COR-L47 (cell line): ENCODE measurements at regions not wholly inside any gene's neighbourhood (a gene's known extent, or its start where the extent isn't known, plus 50 kb on each side); places are given as distances from the start of the nearest gene placed in this dataset.
"Not testable (repeated sequence)": the region's sequence is repeated elsewhere in the genome, so short reads cannot be mapped to it uniquely, and the experiment has no call there.

Experiments
- DNase-seq: peaks from one replicate; lab custom pipeline; 2025; lab: John Stamatoyannopoulos, UW

DNA sequence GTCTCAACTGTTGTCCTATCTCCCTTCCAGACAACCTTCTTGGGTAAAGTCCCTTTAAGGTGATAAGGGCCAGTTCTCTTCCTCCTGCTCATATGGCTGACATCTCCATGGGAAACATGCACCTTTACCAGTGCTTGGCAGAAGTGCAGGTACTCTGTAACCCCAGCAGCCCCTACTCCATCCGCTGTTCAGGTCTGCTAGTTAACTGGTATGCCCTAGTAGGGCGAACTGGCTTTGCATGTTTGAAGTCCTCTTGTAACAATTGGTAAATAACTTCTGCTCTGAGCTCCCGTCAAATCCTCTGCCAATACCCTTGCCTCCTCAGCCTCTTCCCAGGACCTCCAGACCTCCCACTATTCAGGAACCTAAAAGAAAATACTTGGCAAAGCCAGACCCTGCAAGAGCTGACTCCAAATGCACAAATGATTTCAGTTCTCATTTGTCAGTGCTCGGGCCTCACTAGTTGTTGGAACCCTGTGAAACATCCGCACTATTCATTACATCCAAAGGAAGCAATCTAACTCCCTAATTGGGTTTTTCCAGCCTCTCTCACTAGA lies 703.7 kb downstream of the MAFB start:
- DNase-seq, result no peak

DNA sequence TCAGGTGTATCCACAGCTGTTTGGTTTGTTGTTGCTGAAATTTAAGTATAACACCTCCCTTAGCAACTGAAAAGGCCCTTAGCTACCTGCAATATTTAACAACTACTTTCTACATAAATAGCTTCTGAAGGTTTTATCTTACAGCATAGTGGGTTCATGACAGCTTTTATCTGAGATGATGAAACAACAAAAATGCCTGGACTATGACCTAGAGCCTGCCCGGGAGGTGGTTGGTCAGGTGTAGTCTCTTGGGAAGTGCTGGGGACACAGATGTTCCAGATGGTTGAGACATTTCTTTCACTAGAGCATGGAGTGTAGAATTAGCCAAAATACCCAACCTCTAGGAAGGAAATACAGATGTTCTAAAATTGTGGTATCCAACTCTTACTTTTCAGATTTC lies 705.4 kb downstream of the MAFB start:
- DNase-seq, result no peak

DNA sequence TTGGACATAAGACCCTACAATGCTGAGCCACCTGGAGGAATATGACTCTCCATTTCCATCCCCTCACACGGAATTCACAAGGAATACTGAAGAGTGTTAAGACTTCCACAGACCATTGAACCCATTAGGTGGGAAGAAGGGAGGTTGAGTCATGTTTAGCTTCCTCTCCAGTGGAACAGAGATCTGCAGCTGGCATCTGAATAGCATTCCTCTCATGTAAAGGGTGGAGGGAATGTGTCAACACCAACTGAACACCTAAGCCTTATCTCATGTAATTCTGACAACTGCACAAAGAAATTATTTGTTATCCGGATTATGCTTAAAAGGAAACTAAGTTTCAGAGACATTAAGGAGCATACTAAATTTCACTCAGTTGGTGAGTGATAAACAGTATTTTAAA lies 705.9 kb downstream of the MAFB start:
- DNase-seq, result no peak

DNA sequence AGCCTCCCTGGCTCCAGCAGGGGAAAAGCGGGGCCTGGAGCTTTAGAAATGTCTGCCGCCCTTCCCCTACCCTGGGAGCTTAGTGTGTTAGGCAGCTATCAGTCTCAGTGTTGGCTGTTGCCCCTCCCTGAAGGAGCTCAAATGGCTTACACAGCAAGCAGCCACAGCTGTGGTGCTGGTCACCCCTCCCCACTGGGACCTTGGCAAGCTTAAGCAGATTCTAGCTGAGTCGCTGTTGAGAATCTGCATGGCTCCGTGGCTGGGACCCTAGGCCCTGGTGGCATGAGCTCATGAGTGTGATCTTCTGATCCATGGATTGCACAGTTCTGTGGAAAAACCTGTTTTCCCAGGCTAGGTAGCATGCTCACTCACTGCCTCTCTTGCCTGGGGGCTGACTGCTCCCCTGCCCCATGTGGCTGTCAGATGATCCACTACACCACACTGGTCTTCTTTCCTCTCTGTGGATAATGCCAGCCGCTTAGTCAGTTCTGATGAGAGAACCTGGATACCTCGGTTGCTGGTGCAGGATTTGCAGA lies 714.0 kb downstream of the MAFB start:
- no peak for DNase-seq

DNA sequence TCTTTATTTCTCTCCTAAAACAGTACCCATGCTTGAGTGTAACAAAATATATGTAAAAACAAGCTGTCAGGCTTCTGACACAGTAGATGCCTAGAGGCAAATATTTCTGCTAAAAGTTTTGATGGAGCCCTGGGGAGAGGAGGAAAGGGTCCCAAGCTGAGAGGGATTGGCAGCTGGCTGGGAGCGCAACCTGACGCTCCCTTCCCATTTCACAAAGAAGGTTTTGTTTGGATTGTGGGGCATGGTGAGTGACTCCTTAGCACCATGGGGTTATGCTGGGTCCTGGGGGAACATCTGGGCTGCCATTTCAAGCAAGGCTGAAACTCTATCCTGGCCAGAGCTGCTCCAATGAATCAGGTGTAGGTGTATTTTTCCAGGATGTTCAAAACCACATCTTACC lies 720.5 kb downstream of the MAFB start:
- no peak for DNase-seq

DNA sequence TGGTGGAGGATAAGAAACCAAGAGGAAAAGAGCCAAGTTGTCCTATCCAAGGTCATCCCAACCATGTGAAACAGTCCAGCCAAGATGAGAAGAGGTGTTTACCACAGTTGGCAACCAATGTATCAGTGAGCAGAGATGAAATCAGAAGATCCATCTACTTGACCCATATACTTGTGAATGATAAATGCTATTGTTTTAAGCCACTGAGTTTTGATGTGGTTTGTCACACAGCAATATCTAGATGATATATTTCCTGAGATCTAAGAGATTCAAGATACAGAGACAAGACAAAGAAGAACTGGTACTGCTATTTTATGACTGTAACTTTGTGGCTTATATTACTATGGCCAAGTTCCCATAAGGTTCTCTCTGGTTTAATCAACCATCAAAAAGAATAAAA lies 721.2 kb downstream of the MAFB start:
- DNase-seq, result no peak

DNA sequence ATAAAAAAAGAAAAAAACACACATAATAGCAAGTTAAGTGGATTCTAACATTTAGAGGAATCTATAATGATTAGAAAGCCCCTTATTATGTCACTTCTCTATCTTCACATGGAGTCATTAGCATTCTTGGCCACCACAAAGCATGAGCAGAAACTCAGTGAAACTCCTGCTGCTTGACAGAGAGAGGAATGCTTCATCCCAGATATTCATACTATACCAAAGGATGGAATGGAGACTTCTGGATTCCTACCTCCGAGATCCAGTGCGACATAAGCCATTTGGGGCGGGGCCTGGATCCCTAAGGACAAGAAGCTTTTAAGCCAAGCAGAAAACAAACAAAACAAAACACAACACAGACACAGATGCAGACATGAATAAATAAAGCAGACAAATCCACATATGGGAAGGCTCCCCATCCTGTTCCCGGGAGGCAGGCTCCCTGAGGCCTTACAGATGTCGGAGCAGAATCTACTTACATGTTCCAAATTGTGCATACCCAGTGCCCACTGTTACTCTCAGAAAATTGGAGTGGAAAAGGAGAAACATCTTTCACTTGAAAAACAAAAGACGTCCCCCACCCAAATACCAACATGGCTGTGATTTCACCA lies 727.3 kb downstream of the MAFB start:
- no peak for DNase-seq

DNA sequence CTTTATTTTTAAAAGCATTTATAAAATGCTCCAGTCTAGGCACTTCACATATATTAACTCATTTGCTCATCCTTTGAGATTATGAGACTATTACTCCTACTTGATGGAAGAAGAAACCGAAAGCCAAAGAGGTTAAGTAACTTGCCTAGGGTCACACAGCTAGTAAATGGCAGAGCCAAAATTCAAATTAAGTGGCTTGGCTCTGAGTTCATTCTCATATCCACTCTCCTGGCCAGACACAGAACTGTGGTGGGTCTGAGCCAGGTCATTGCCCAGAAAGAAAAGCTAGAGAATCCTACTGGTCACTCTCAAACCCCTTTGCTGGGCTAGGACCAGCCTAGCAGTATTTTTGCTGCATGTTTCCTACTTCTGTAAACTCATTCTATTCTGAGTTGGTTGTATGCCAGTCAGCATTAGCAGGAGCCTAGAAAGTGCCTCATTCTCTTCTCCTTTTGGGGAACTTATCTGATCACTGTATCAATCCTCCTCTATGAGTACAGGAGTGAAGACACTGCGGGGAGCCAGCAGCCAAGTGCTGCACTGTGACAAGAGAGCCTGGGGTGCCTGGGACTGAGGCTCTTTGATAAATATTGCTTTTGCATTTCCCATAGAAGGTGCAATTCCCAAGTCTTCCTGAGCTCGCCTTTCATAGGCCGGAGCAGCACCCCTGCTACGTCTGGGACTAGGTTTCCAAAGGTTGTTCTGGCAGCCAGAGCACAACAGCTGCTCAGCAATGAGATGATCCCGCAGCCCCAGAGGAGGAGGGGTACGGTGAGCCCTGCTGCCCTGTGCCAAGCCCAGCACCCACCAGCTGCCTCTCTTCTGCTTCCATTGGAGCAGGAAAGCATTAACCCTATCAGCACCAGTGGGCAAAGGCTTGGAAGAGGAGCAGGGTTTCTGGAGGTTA lies 728.3 kb downstream of the MAFB start:
- DNase-seq, result no peak

DNA sequence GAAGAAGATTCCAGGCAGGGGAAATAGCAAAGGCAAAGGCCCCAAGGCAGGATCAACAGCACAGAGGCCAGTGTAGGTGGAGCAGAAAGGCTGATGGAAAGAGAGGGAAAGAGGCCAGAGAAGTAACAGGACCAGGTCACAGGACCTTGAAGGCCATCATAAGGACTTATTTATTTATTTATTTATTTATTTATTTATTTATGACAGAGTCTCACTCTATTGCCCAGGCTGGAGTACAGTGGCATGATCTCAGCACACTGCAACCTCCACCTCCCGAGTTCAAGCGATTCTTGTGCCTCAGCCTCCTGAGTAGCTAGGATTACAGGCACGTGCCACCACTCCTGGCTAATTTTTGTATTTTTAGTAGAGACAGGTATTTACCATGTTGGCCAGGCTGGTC lies 731.1 kb downstream of the MAFB start:
- not testable (repeated sequence) for DNase-seq

DNA sequence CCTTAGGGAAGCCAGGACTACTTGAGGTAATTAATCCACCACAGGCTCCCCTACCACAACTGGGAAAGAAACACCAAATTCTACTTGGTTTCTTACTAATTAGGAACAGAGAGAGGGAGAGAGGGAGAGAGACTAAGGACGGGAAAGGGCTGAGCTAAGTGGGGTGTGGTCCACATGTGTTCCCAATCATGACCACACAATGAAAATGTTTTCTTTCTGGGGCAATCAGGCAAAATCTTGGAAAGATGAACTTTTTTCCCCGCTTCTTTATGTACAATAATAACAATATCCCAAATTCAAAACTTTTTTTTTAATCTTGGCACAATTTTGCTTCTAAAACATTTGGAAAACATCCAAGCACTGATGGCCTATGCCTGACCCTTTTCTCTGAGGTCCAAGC lies 734.4 kb downstream of the MAFB start:
- DNase-seq, result no peak

DNA sequence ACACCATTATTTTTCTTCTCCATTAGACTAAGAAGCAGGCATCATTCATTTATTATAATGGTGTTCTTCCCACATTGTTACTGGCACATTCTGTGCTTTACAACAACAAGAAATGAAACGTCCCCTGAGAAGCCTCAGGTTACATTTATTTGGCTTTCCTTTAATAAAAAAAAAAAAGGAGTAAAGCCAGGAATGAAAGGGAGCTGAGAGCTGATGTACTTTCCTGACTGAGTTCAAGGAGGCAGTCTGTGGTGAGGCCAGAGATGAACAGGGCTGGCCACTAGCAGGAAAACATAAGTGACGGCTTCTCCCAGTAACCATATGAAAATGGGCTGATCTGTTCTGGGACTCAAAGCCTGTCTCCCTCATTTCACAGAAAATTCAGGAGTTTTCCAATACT lies 742.1 kb downstream of the MAFB start:
- DNase-seq, result no peak

DNA sequence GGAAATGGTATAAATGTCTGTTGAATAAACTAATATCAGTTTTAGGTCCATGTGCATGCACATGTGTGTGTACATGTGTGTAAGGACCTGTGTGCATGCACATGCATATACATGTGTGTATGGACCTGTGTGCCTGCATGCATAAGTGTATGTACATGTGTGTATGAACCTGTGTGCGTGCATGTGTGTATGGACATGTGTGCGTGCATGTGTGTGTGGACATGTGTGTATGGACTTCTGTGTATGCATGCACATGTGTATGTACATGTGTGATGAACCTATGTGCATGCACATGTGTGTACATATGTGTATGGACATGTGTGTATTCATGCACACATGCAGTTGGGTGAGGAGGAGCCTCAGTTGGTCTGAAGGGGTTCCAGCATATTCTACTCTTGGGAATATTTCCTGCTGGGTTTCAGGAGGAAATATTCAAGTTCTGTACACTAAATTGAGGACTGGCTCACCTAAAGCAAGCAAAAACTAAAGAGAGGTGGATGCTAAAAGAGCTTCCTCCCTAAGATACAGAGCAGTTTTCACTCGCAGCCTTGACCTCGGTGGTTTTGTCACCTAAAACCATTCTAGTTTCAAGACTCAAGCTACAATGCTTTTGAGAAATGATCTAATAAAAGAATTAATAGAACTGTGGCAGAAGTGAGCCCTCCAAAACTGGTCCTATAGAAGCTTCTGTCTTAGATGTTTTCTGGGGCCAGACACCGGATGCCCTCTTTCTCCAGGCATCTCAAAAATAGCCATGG lies 742.8 kb downstream of the MAFB start:
- DNase-seq, result no peak

DNA sequence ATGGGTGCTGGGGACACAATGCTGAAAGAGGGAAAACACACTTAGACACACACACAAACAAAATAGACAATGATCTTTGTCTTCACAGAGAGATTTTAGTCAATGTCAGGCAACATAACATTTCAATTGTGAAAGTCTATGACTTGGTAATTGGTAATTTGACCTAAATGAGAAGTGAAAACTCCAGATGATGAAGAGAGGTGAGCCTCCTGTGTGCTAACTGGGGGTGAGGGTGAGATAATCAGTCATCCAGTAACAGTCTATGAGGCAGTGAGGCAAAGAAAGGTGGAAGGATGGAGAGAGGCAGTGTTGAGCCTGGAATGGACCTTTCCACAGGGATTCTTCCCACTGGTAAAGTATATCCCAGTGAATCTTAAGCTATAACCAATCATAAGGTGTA lies 744.2 kb downstream of the MAFB start:
- no peak for DNase-seq

DNA sequence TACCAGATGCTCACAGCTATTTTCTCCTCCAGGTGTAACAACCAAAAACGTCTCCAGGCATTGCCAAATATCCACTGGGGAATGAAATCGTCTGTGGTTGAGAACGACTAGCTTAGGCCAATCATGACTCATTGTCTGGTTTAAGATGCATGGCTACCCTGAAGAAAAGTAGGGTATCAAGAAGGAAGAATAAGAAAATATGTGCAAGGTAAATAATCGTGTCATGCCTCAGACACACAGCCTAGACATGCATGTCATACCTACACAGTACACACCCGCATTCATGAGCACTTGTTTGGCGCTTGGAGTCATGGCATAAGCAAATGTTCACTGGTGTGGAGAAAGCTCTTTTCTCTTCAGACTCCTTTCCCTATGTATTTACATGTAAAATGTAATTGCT lies 745.7 kb downstream of the MAFB start:
- DNase-seq, result no peak

DNA sequence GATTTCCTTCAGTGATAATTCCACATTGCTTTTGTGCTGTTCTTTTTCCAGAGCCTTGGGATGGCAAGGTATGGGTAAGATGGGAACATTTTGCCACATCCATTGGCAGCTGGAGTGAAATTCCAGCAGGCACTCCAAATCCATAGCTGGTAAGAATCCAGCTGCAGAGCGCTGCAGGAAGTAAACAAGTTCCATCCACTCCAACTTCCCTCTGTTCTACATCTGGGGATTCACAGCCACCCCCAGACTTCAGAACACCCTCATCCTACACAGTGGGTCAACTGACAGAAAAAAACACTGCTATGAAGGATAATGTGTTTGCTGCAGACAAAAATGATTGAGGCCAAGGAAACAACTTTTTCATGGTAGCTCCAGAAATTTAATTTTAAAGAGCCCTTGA lies 747.8 kb downstream of the MAFB start:
- DNase-seq, result no peak

DNA sequence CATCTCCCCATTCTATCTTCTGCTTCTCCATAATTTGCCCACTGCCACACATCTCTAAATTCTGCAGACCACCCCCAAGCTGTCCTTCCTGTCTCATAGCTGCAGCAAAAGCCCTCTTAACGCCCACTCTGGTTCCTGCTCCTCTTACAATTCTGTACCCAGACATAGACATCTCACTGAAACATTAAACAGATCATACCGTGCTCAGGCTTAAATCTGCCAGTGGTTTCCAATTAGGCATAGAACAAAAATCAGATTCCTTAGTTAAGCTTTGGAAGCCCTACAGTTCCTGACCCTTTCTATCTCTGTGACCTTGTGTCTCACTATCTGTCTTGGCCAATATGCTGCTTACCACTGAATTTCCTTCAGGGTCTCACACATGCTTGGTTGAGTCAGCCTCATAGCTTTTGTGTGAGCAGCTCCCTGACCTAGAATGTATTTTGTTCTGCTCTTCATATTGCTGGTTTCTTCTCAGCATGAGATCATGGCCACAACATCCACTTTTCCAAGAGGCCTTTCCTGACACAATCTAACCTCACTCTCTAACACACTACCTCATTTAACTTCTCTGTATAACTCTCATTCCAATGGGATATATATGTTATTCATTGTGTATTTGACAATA lies 749.7 kb downstream of the MAFB start:
- DNase-seq, result no peak

DNA sequence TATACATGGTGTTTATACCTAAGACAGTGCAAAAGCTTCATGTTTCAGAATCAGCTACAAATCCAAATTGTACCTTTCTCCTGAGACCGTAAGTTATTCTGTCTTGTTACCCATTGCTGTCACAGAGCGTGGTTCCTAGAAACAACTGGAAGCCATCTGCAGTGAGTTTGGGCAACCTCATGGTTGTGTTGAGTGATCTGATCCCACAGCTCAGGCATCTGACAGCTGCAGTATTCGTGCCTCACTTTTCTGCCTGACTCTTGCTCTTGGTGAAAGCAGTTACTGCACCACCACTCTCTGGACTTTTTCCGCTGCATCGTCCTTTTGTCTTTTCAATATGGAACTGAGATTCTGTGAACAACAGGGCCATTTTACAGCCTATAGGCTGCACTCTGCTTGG lies 752.6 kb downstream of the MAFB start:
- DNase-seq, result no peak

DNA sequence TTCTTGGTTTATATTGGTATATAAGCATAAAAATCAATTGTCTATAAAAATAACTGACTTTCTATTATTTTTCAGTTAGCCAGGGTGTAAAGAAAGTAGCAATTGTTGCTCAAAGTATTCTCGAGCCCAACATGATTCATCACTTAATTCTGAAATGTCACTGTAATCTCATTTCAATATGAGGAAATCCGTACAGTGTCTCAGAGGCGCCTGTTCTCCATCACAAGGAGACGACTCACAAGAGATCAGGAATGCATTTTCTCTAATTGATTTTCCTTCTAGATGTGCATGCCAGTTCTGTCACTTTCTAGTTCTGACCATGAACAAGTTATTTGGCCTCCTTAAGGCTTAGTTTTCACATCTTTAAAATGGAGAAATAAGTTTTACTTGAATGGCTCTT lies 753.1 kb downstream of the MAFB start:
- no peak for DNase-seq

DNA sequence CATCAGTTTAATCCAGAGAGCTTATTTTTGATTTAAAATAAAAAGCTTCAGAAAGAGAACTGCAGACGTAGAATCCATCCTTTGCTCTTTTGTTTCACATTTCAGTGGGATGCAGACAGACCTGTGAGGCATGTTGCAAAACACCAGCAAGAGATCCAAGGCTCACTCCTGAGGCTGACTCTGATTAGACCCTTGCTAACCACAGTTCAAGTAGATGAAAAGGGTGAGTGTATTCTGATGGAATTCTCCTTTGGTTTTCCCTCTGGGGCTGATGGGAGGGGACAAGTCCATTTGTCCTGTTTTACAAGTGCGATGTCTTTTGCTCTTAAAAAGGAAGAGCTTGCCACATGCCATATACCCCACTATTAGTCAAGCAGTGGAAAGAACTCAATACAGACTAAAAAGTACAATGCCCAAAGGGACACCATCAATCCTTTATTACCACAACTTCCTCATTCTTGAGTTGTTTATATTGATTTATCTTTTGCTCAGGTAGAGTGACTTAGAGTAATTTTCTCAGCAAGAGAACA lies 772.7 kb downstream of the MAFB start:
- DNase-seq, result no peak

DNA sequence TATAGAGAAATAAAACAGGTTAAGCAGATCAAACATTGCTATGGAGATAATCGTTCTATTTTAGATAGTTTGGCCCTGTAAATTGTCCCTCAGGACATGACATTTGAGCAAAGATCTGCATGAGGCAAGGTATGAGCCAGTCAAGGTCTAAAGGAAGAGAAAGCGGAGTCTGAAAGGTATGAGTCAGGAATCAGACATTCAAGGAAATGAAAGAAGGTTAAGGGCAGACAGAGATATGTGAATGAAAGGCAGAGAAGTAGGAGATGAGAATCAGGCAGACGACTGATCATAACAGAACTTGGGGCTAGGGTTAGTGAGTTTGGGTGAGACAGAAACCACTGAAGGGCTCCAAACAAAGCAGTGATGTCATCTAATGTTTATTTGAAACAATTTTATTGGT lies 775.8 kb downstream of the MAFB start:
- DNase-seq, result no peak

DNA sequence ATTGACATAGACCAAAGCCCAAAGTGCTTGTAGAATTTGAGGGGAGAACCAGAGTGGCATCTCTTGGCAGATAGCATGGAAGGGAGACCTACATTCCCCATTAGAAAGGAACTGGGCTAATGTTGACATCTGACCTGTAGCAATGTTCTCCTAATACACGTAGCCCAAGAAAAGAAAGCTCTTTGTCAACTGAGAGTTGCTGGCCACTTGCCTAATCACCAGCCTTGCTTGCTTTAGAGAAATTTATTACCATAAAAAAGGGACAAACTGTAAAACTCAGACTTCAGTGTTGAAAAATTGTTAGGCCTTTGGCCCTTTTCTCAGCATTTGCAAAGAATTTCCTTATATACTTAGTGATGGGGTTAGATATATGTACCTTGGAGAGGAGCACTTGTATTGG lies 777.5 kb downstream of the MAFB start:
- DNase-seq, result no peak

DNA sequence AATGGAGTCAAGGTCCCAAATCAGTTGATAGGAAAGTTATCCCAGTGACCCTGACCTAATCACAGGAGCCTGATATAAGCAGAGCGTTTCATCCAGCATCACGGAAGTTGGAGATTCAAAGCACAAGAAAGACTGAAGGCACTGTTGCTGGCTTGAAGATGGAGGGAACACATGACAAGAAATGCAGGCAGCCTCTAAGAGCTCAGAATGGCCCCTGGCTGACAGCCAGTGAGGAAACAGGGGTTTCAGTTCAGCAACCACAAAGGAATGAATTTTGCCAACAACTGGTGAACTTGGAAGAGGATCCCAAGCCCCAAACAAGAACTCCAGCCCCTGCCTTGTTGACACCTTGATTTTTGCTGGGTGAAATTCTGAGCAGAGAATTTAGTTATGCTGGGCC lies 778.5 kb downstream of the MAFB start:
- no peak for DNase-seq
